HL-60 (cell line): ENCODE measurements at regions not wholly inside any gene's neighbourhood (a gene's known extent, or its start where the extent isn't known, plus 50 kb on each side); places are given as distances from the start of the nearest gene placed in this dataset.

Experiments
- DNase-seq, 2 experiments: peaks; one replicate each; pipeline ENCODE4 v3.0.0-alpha.2; 2010 to 2020; ENCODE audit warnings: low read depth in 1 of 2, low spot score in 1 of 2
- H3K27ac ChIP-seq: fragments of 250-450 bp; sonication (Bioruptor Pico); replicated peaks from 2 replicates; pipeline ENCODE4 v1.5.1; 2020; ENCODE audit warnings: mild to moderate bottlenecking, moderate library complexity
- H3K27me3 ChIP-seq: fragments of 250-450 bp; sonication (Bioruptor Pico); 2 replicates; pipeline ENCODE4 v1.5.1; 2021; ENCODE audit warnings: mild to moderate bottlenecking, moderate library complexity; ENCODE audit not compliant: insufficient read depth, poor library complexity, severe bottlenecking
- H3K4me3 ChIP-seq: replicated peaks from 2 replicates; pipeline ENCODE4 v1.5.1; 2011; ENCODE audit warnings: mild to moderate bottlenecking, control low read depth, low read length; ENCODE audit not compliant: insufficient read depth
- GABPA ChIP-seq: IDR thresholded peaks from 2 replicates; pipeline ENCODE4 v1.6.1; 2012; ENCODE audit warnings: low read depth
- POLR2AphosphoS5 ChIP-seq: IDR thresholded peaks from 2 replicates; pipeline ENCODE4 v1.6.1; 2012; ENCODE audit warnings: low read depth
- REST ChIP-seq: IDR thresholded peaks from 2 replicates; pipeline ENCODE4 v1.6.1; 2012; ENCODE audit warnings: low read depth; ENCODE audit not compliant: insufficient replicate concordance
- SPI1 ChIP-seq: IDR thresholded peaks from 2 replicates; pipeline ENCODE4 v1.6.1; 2012; ENCODE audit warnings: low read depth, mild to moderate bottlenecking, borderline replicate concordance
- TF ChIP-seq, protein P1 (sequence below): IDR thresholded peaks from one replicate; pipeline ENCODE4 v1.5.1; 2011; ENCODE audit warnings: low read length, control low read depth, inconsistent platforms; ENCODE audit not compliant: insufficient read depth

DNA sequence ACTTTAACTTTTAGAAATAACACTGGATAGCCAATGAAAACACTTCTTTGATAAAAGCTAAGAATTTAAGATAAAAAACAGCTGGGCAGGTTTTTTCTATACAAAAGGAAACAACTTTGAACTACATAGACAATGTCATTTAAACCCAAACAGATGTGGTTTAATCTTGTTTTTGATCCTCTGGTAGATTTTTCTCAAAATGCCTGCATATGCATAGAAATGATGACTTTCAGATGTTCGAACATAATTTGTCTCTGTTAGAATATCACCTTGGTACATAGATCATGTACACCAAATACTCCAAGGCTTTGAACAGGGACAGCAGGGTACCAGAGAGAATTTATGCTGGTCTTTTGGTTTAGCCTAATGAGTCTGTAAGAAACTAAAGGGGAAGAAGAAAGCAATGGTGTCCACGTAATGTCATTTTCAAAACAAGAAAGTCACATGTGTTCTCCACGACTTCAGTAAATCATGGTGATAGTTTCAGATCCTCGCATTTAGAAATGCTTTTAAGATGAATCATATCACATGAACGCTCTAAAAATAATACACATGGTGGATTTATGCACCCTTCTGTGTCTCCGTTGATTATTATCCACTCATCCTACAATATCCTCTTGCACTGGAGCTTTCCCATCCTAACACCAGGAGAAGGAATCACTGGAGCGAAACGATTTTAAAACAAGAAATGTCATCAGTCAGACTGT is 160.1 kb upstream of the PDZRN3 start:
- Histone ChIP-seq H3K4me3 (no peak overlapping the region), H3K27ac (no peak overlapping the region), H3K27me3 (no peaks in the 10 kb centered on the region)
- TF ChIP-seq, protein P1, sequence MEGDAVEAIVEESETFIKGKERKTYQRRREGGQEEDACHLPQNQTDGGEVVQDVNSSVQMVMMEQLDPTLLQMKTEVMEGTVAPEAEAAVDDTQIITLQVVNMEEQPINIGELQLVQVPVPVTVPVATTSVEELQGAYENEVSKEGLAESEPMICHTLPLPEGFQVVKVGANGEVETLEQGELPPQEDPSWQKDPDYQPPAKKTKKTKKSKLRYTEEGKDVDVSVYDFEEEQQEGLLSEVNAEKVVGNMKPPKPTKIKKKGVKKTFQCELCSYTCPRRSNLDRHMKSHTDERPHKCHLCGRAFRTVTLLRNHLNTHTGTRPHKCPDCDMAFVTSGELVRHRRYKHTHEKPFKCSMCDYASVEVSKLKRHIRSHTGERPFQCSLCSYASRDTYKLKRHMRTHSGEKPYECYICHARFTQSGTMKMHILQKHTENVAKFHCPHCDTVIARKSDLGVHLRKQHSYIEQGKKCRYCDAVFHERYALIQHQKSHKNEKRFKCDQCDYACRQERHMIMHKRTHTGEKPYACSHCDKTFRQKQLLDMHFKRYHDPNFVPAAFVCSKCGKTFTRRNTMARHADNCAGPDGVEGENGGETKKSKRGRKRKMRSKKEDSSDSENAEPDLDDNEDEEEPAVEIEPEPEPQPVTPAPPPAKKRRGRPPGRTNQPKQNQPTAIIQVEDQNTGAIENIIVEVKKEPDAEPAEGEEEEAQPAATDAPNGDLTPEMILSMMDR, result no peak
- TF ChIP-seq SPI1 (no peak), GABPA (no peak), POLR2AphosphoS5 (no peak), REST (no peak)
- DNase-seq, result no peak

GRCh38 chr3:73783811-73784210 is 159.1 kb upstream of the PDZRN3 start:
- DNase-seq, result no peak
- H3K4me3 ChIP-seq, result no peak overlapping the region
- H3K27ac ChIP-seq, result no peak overlapping the region
- no peaks in the 10 kb centered on the region for H3K27me3 ChIP-seq
- TF ChIP-seq REST, result no peak
- no peak for TF ChIP-seq POLR2AphosphoS5
- no peak for TF ChIP-seq GABPA
- no peak for TF ChIP-seq SPI1
- TF ChIP-seq, protein P1, result no peak

GRCh38 chr3:73781541-73781940 is 156.8 kb upstream of the PDZRN3 start:
- H3K27ac ChIP-seq, result no peak overlapping the region
- H3K4me3 ChIP-seq, result no peak overlapping the region
- DNase-seq, result no peak
- TF ChIP-seq POLR2AphosphoS5 (no peak), SPI1 (no peak), REST (no peak), GABPA (no peak)
- TF ChIP-seq, protein P1, result no peak
- H3K27me3 ChIP-seq, result no peaks in the 10 kb centered on the region
